COLO668 (cell line): ENCODE measurements at regions not wholly inside any gene's neighbourhood (a gene's known extent, or its start where the extent isn't known, plus 50 kb on each side); places are given as distances from the start of the nearest gene placed in this dataset.

ENCODE experiments used
- DNase-seq: peaks from one replicate; lab custom pipeline; 2025; ENCODE audit not compliant: unreplicated experiment; lab: John Stamatoyannopoulos, UW

- DNase-seq = no peak
Observed at GRCh38 chr21:41653954-41654491, 112.8 kb downstream of the RIPK4 start.

GRCh38 chr21:41653243-41653953 lies 113.5 kb downstream of the RIPK4 start:
- no peak for DNase-seq

DNA sequence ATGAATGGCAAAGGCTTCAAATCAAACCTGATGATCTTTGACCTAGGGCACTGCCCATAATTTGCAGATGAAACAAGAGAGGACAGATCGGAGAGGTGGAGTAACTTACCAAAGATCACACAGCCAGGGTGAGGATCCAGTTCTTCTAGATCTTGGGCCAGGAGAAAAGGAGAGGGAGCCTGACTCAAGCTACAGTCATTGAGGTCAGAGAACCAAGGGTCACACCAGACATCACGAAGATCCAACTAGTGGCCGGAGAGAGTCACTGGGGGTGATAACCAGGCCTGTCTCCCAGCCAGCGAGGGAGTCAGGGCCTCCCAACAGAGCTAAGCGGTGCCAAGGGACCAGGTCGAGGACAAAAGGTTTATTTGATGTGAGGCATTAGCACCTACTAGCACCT lies 115.0 kb downstream of the RIPK4 start:
- DNase-seq = no peak

DNA sequence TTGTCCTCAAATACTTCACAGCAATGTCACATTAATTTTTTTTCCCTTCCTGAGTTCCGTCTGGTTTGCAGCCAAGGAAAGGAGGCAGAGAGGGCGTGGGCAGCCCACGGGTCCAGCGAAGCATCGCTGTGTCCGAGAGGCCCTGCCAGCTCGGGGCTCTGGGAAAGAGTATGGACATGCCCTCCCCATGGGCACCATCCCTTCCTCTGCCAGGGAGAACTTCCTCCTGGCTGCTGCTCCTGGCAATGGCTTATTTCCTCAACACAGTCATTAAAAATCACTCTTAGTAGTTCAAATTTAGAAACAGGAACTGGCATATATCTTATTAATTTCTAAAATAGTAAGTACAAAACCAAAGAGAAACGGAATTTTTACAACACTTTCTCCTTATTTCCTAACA lies 115.4 kb downstream of the RIPK4 start:
- DNase-seq = no peak

DNA sequence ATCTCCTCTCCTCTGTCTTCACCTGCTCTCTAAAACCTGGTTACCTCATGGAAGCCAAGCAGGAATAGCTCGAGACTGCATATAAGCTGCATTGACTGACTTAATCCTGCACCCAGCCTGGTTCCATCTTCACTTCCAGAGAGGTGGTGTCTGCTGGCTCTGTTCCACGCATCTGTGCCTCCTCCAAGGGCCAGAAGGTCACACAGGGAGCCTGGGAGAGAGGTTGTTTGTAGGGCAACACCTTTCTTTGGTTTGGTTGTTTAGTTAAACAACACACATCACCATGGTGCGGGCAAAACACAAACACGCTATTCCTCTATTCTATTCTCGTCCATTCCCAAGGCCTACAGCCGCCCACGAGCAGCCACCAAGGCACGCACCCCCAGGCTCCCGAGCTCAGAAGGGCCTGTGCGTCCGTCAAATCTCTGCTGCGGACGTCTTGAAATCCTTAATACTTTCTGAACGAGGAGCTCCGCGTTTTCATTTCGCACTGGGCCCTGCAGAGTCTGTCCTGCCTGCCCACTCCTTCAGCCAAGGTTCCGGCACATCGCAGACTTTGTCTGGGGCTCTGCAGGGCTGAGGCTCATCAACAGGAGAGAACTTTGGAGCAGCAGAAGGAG lies 116.2 kb downstream of the RIPK4 start:
- no peak for DNase-seq

DNA sequence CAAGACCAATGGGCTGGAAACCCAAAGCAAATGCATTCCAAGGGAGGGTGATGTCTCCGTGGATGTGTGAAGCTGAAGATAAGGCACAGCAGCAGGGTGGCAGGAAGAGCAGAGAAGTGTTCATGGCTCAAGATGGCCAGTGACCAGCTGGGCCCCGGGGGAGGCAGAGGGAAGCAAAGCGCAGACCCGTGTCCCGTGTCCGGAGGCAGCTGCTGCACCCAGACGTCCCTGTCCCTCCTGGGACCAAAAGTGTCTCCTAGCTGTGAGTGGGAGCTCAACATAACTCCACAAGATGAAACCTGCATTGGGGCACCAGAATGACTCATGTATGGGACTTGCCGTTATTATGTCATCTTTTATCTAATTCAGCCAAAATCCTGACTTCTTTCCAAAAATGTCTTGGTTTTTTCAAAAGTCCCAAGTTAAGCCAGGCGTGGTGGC lies 118.2 kb downstream of the RIPK4 start:
- no peak for DNase-seq

- DNase-seq = no peak
Observed at GRCh38 chr21:41647806-41648561, 118.9 kb downstream of the RIPK4 start.

- DNase-seq = no peak
Observed at GRCh38 chr21:41643246-41643966, 123.4 kb downstream of the RIPK4 start.

DNA sequence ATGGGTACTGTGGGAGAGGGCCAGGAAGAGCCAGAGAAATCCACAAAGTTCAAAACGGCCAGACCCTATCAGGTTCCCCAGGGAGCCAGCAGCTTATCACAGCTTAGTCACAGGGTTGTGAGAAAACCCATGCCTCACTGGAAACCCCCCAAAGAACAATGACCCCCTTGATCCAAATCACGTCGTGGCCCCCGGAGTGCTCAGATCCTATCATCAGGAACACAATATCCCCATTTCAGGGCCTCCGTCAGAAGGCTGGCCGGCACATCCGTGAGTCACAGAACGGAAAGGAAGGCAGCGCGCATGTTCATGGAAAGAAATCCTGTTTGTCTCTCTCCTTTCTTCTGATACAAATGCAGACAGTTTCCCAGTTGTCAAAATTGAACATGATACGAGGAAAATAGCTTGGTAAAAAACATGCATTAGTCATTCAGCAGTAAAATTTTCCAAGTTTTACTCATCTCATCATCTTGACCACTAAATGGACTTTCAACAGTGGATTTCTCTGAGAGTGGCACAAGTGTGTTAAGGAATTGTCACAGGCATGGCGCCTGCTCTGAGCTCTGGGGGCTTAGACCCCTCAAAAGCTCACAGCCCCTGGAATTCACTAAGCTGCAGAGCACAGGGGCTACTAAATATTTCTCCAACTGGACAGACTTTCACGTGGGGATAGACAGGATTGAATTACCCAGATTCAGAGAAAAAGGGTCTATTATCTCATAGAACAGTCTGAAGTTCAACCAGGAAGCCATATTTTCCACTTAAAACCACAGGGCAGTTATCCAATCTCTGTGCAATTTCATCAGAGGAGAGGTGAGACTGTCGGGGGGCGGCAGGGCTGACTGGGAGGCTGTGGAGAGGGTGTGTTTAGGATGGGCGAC lies 124.8 kb downstream of the RIPK4 start:
- no peak for DNase-seq

DNA sequence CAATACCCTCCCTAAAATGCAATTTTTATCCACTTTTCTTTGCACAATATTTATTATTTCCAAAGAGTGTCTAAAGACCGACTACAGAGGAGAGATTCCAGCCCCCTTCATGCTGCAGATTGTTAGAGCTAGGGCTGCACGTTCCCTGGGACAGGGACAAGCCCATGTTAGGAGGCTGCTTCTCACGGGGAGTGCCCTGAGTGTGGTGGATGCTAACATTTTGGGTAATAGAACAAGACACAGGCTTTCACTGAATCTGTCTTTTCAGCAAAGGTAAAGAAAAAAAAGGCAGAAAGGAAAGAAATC lies 125.4 kb downstream of the RIPK4 start:
- DNase-seq = no peak

GRCh38 chr21:41640748-41641509 lies 125.9 kb downstream of the RIPK4 start:
- DNase-seq = no peak

DNA sequence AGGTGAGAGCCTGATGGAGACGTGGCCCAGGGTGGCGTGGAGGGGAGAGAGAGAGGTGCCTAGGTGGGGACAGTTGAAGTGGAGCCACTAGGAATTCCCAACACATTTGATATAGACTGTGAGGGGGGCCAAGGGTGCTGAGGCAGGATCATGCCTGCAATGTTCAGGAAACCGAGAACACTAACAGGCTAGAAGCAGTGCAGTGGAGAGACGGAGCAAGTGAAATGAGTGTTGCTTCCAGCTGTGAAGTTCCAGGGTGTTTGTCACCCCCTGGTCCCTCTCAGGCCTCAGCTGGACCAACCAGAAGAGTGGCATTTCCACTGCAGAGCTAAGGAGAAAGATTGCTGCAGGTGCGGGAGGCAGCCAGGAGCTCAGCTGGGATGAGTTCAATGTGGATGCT lies 127.1 kb downstream of the RIPK4 start:
- DNase-seq = no peak

GRCh38 chr21:41639336-41639735 lies 127.5 kb downstream of the RIPK4 start:
- no peak for DNase-seq

DNA sequence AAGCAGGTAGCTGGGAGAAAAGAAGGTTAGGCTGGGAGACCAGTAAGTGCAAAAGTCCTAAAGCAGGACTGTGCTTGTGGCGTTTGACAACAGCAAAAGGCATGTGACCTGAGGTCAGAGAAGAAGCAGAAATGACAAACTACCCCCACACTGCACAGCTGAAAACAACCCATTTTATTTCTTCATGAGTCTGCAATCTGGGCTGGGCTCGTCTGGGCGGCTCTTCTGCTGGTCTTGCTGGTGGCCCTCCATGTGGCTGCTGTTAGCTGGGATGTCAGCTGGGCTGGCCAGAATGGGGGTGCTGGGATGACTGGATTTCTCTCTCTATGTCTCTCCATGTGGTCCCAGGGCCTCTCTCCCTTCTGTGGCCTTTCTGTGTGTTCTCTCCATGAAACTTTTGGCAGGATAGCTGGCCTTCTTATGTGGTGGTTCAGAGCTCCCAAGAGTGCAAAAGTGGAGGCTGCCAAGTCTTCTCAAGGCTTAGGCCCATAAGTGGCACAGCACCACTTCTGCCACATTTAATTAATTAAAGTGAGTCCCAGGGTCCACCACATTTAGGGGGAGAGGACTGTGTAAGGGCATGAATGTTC lies 128.6 kb downstream of the RIPK4 start:
- DNase-seq = no peak

DNA sequence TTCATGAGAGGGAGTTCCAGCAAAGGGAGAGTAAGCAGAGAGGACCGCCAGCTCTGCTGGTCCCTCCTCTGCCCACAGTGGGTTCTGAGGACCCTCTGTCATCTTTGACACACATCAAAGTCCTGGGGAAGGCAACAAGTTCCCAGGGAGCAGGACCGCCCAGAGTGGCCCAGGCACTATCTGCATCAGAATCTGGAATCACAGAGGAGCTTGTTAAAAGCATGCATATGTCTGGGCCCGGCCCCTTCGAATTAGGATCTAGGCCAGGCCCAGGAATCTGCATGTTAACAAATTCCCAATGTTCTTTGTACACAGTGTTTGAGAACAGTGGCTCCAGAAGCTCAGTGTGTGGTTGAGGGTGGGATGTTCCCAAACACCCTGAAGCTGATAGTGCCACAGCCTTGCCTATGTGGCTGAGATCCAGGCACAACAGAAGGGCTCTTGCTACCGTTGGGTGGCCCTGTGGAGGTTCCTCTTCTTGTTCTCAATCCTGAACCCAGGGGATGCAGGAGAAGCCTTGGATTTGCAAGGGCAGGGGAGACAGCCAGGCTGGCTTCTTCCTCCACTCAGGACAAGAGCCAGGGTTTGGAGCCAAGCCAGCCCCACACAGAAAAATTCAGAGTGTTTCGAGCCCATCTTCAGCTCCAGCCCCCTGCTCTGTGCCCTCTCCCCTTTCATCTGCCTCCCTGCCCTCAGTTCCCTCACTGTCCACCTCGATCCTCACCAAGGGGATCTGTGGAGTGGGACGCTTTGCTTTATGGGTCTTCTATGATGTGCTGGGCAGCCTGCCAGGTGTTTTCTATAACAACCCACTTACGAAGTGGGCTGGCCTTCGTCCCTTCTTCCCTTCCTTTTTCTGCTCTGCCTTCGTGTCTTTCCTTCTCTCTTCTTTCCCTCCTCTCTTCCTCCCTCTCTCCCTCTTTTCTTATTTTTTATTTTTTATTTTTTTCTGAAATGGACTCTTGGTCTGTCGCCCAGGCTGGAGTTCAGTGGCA lies 129.0 kb upstream of the TMPRSS2 start:
- DNase-seq = peak; percentile 51

DNA sequence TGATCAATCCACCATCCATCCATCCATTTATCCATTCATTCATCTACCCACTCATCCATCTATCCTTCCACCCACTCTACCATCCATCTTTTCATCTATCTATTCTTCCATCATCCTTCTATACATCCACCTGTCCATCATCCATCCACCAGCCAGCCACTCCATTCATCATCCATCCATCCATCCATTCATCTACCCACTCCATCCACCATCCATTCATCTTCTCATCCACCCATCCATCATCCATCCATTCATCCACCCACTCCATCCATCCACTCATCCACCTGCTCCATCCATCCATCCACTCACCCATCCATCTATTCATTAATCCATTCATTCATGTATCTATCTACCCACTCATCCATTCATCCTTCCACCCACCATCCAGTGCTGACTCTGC lies 127.9 kb upstream of the TMPRSS2 start:
- no peak for DNase-seq

DNA sequence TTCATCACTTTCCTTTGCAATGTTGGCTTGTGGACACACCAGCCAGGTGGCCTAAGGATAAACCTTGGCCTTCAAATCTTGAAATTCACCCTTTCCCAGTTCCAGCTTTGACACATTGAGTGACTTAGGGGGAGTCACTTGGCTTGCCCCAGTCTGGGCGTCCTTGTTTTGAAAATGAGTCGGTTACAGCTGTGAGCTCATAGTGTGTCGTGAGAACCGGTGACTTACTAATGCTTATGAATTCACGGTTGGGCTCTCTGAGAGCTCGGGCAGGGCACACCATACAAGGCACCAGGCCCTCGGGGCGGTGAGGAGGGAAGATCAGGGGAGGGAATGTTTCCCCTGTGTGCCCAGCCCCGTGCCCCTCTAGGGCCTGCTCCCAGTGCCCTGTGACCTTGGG lies 126.9 kb upstream of the TMPRSS2 start:
- no peak for DNase-seq

DNA sequence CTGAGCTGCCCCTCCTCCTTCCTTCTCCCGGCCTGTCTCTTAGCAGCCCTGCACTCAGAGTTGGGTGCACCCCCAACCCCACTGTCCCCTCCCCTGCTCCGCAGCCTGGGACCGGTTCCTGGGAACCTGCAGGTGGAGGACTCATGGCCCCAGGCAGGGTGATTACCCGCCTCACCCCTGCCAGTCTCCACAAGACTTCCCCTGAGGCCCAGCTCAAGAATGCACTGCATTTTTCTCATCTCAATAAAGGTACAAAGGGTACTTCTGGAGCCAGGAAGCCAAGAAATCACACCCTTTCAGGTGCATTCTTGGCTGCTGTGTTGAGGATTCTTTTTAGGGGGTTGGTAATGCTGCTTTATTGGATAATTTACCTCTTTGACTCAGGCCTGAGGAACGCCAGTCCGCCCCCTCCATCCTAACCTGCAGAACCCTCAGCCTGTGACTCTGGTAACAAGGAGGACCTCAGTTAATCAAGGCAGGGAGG lies 126.3 kb upstream of the TMPRSS2 start:
- DNase-seq = no peak
